NCI-H187 (cell line): ENCODE measurements at regions not wholly inside any gene's neighbourhood (a gene's known extent, or its start where the extent isn't known, plus 50 kb on each side); places are given as distances from the start of the nearest gene placed in this dataset.
"Not testable (repeated sequence)": the region's sequence is repeated elsewhere in the genome, so short reads cannot be mapped to it uniquely, and the experiment has no call there.

ENCODE experiments used
- DNase-seq, 2 experiments: peaks; one replicate each; lab custom pipeline; 2025; lab: John Stamatoyannopoulos, UW

DNA sequence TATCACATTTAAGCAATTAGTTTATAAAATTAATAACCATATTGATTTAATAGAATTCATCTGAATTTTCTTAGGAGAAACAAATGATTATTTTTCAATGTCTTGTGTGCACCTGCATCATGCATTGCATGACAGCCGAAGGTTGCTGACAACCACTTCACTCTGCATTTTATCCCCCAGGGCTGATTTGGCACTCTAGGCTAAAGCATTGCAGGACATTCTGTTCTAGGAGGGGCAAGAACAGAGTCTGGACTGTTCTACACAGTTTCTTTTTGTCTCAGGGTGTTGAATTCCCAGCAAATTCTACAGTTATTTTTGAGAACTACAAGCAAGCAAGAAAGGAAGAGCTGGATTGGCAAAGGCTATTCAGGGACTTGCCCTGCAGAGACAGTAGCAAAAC, 570.4 kb upstream of the EYS start:
- no peak for DNase-seq

DNA sequence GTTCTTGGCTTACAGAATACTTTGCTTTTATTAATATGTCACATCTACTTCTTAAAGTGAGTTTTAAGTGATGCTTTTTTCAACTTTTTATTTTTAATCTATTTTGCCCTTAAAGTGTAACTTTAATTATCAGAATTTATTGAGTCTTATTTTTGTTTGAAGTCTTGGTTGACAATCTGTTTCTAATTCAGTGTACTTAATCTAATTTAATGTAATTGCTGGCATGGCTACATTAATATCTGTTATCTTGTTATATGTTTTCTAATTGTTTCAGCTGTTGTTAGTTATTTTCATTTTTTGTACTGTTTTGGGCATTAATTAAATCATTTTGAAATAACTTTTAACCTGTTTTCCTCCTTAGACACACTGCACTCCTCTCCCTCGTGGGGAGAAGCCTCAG, 558.7 kb upstream of the EYS start:
- no peak for DNase-seq

DNA sequence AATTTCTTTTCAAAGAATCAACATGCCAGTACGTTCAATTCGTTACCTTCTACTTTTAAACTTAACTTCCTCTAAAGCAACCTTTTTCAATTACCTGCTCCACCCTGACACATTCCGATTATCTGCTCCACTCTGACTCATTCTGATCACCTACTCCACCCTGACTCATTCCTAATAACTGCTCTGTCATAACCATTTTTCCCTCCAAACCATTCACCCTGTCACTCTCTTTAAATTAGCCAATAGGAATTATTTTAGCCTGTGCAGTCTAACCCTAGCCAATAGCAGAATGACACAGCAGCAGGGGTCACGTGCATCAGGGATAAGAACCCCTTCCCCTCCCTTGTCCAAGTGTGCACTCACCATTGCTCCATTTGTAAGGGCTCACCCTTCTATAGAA, 557.4 kb upstream of the EYS start:
- no peak for DNase-seq

DNA sequence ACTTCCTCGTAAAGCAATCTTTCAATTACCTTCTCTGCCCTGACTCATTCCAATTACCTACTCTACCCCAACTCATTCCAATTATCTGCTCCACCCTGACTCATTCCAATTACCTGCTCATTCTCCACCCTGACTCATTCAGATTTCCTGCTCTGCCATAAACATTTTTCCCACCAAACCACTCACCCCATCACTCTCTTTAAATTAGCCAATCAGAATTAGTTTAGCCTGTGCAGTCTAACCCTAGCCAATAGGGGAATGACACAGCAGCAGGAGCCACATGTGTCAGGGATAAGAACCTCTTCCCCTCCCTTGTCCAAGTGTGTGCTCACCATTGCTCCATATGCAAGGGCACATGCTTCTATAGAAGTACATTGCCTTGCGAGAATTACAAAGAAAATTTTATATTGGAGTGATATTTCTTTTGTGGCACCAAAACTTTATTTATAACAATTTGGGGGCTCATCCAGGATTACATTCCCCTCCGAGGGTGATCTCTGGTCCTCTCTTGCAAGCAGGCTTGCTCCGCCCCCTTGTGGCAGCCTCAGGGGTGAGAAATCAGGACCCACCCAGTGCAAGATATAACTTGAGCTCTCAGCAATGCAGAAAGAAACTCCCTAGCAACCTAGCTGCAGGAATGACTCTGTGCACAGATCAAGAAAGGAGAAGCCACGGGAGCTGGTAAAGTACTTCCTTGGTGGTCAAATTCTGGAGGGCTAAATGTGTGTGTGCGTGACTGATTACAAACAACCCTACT, 551.9 kb upstream of the EYS start:
- not testable (repeated sequence) for DNase-seq

DNA sequence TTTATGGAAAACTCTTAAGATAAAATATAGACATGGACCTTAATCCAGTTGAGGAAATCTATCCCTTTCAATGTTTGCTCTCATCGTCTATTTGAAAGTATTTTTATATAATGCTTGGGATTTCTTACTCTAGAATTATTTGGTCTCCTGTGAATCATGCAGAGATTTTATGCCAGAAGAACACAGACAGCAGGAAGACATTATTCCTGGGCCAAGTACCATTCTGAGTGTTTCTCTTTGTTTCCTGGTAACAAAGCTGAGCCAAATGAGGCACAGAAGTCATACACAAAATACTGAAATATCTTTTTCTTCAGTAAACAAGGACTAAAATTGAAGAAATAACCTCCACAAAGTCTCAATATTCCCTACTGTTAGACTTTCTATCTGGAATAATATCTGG, 538.2 kb upstream of the EYS start:
- DNase-seq: no peak

DNA sequence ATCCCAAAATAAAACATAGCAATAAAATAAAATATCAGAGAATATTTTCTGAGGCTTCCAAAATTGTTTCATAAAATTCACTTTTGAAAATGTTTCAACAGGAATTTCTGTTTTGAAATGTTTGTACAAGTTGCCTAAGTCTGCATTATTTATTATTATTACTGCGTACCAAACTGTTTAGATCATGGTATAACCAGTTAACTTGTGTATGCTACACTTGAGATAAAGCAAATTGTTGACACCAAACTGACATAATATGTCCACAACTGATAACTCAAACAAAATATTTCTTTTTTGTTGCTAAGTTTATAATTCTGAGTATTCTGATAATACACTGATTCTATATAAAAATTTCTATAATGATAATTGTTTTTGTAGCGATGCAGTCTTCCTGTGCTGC, 531.8 kb upstream of the EYS start:
- DNase-seq: no peak

DNA sequence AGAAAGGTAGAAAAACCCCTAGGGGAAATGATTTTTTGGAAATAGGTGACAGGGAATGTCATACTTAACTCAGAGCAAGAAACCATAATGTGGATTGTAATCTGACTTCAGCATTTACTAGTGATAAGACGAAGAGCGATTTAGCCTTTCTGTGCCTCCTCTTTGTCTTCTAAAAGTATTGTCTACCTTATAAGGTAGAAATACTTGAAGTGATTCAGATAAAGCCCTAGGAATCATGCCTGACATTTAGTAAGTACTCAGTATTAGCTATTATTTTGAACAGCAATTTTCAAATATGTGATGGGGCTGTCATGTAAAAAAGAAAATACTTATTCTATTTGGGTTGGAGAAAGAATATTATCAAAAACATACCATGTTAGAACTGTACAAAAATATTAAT, 525.9 kb upstream of the EYS start:
- no peak for DNase-seq

DNA sequence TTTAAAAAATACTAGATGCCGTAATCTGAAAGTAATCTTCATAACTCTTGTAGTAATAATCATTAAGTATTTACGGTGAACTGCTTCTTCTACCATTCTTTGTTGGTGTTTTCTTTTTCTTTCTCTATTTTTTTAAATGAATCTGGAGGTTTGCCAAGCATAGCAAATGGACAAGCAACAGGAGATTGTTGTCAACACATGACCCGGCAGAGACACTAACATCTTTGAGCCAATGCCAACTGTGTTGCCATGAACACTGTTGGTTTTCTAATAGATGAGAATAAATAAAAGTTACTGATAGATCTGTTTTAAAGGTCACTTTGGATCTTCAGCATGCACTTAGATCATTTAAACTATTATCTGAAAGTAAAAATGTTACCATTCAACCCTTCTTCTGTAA, 523.6 kb upstream of the EYS start:
- no peak for DNase-seq

DNA sequence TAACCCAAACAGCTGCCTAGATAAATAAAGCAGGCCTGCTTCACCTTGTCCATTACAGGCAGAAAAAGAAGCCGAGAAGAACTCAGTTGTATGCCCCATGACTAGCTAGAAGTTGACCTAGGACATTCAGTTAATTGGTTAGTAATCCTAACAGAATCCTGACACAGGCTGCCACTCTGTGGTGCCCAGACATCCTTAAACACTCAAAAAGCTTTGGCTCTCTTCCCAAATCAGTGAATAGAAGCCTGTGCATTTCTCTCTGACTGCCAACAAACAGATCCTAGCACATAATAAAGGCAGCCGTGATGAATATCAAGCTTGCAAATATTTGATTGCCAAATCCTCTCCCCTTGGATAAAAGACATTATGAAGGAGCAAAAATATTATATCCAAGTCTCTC, 519.1 kb upstream of the EYS start:
- no peak for DNase-seq

DNA sequence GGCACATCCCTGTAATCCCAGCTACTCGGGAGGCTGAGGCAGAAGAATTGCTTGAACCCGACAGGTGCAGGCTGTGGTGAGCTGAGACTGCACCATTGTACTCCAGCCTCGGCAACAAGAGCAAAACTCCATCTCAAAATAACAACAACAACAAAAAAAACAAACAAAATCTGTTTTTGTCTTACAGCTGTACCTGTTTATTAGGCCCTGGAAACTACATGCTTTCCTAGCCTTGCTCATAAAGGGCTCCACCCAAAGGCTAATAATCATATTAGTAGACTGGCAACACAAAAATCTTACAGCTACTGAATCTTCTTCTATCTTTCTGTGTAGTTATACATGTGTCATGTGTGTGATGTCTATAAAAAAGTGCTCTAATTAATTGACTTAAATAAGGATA, 503.9 kb upstream of the EYS start:
- no peak for DNase-seq

DNA sequence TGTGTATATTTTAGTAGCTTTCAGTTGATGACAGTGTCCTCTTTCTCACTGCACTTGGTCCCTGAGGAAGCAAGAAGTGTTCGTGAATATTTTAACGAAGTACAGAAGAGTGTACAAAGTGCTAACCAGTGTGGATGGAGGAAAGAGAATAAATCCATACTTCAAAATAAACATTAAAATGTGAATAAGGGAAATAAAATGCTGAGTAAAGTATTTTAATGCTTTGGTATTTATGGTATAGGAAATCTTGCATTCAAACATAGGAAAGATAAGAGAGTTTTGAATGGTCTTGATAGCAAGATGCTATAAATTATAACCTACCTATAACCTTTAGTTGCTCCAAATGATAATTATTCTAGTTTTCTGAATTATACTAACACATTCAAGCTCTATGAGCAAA, 493.4 kb upstream of the EYS start:
- no peak for DNase-seq

DNA sequence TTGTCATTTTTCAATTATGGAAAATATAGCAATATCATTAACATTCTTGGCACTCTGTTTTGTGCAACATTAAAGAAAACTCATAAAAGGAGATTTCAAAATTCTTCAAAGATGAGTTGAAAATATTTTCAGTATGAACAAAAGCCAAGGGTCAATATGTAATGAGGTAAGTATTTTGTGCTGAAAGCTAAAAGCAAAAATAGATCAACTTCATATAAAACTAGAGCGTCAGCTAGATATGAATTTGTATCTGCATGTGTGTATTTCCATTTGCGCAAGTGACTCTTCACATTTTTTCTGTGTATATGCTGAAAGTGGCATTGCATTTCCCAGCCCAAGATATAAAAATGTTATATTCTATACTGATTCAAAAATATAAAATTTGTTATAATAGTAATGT, 492.1 kb upstream of the EYS start:
- DNase-seq: no peak

DNA sequence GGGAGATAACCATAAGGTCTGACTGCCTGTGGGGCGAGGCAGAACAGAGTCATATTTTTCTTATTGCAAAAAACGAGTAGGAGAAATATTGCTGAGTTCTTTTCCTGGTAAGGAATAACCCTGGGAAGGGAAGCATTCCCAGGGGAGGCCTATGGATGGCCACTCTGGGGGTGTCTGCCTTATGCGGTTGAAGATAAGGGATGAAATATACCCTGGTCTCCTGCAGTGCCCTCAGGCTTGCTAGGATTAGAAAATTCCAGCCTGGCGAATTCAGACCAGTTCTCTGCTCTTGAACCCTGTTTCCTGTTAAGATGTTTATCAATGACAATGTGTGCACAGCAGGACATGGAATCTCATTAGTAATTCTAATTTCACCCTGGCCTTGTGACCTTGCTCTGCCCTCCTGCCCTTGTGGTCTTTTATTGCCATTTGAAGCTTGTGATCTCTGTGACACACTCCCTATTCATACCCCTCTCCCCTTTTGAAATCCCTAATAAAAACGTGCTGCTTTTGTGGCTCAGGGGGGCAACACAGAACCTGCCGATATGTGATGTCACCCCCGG, 491.1 kb upstream of the EYS start:
- no peak for DNase-seq

DNA sequence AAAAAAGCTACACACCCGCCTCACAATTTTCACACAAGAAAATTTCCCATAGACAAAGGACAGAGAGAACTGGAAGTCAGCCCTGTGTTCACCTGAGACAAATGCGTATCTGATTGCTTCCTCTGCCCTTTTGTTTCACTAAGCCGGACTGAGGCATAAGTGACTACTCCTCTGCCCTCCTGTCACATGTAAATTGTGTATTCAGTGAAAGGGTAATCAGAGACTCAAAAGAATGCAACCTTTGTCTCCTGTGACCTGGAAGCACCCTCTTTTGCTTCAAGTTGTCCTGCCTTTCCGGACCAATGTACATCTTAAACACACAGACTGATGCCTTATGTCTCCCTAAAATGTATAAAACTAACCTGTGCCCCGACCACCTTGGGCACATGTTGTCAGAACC, 483.8 kb upstream of the EYS start:
- DNase-seq: no peak

DNA sequence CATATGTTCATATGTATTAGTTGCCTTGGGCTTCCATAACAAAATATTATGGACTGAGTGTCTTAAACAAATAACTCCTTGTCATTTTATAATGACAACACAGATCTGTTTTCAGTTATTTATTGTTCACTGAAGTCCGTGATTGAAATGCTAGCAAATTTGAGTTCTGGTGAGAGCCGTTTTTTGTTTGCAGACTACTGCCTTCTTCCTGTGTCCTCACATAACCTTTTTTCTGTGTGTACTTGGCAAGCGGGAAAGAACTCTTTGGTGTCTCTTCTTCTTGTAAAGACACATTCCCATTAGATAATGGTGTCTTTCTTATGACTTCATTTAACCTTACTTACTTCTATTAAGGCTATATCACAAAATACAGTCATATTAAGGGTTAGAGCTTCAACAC, 482.9 kb upstream of the EYS start:
- no peak for DNase-seq

DNA sequence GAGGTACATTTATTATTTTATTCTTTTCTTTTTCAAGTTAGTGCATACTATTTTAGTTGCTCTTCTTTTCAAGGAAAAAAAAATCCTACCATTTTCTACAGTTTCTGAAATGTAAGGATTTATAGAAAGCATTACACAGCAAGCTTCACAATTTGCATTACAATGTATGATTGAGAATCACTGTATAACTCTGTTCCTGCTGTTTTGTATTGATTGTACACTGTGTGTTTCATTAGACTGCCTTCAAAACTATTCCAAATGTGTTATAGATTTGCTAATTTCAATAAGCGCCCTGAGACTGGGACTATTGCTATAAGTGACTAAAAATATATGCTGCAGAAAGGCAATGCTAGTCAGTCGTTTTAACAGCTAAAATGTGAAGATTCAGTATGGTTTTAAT, 479.7 kb upstream of the EYS start:
- DNase-seq: no peak

DNA sequence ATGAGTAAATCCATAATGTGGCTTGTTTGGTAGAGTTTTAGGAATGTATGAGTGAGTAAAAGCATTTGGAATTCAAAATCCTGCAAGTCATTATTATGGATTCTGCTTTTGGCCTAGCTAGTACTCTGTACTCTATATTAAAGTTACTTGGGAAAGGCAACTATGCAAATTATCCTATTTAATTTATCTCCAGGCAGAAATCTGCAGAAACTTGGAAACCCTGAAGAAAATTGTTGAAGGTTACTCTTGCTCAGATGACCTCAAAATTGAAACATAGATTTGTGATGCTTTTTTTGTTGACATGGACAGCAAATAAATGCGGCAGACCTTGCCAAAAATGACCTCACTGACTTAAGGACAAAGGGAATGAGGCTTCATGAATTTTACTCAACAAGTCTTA, 477.1 kb upstream of the EYS start:
- no peak for DNase-seq

DNA sequence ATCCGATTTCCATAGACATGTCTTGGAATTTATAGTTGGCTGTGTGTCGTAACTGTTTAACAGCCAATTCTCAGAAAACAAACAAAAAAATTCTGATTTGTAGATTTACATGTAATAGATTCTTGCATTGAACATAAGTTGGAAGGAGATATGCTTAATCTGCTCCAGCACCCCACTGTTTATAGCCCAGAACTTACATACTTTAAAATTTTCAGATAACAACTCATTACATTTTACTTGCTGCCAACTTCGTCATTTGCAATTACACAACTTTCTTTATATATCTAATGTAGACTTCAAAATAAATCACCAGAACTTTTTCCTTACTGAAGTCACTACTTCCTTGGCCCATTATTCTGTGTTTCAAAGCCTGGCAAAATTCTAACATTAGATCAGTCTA, 472.3 kb upstream of the EYS start:
- DNase-seq: no peak

DNA sequence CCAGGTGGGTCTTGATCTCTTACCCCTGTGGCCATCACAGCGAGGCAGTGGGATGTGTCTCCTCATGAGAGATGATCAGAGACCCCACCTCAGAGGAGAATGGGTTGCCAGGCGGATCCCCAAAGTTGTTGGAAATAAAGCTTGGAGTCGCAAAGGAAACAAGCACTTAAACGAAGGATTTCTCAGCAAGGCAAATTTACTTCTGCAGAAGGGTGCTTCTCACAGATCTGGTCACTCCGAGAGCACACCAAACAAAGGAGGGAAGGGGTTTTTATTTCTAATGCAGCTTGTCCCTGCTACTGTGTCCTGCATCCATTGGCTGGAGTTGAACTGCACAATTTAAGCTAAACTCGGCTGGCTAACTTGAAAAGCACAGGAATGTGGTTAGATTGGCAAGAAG, 466.6 kb upstream of the EYS start:
- DNase-seq: no peak

DNA sequence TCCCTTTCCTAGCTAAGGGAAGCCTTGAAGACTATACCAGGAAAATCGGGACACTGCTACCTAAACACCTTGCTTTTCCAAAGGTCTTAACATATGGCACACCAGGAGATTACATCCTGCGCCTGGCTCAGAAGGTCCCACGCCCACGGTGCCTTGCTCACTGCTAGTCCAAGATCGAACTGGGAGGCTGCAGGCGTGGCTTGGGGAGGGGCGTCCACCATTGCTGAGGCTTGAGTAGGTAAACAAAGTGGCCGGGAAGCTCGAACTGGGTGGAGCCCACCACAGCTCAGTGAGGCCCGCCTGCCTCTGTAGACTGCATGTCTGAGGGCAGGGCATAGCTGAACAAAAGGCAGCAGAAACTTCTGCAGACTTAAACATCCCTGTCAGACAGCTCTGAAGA, 459.7 kb upstream of the EYS start:
- not testable (repeated sequence) for DNase-seq

DNA sequence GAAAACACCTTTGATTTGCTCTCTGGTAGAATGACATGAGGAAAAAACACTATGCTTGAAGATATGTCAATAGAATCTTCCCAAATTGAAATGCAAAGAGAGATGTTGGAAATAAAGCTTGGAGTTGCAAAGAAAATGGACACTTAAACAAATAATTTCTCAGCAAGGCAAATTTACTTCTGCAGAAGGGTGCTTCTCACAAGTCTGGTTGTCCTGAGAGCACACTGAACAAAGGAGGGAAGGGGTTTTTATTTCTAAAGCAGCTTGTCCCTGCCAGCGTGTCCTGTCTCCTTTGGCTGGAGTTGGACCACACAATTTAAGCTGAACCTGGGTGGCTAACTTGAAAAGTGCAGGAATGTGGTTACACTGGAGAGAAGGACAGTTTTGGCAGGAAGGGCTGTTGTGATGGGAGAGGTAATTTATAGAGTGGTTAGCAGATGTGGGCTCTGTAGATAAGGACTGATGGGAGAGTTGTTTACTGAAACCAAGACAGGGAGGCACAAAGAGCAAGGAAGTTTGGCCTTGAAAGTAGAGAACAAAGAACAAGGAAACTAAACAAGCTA, 454.6 kb upstream of the EYS start:
- DNase-seq: no peak

DNA sequence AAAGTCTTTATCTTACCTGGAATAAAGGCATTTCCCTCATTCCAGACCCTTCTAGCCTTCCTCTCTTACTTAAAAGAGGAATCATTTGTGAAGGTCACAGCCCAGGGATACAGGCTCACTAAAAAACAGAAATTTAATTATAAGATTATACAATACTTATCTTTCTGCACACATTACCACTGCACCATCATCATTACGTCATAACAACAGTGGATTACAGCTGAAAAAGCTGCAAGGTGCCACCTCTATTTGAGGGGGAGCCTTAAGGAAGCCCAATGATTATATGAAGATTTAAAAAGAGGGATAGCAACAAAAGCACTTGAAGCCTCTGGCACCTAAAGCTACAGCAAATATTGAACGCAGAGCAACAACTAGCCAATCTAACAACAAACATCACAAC, 452.9 kb upstream of the EYS start:
- no peak for DNase-seq

DNA sequence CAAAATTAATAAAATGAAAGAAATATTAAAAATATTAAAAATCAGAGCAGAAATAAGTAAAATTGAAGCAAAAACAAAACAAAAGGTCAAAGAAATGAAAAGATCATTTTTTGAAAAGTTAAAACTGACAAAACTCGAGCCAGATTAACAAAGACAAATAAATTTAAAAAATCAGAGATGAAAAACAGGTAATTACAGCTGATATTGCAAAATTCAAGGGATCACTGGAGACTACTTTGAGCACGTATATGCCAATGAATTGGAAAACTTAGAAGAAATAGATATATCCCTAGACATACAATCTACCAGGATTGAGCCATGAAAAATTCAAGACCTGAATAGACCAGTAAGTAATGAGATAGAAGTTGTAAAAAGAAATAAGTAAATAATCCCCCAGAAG, 446.2 kb upstream of the EYS start:
- no peak for DNase-seq

DNA sequence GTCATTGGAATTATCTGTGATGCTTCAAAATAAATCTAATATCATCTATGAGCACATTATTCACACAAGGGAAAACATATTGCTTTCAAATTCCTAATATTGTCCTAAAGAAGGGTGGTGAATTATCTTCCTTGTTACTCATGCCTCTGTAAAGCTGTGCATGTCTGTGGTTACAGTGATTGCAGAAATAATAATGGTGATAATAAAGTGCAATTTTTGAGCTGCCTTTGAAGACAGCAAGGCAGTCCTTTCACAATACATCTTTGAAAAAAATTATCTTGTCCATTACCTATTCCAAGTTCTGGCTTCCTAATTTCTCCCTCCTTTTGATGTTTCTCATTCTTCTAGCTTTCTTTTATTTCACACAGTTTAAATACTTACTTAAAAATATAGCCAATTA, 442.1 kb upstream of the EYS start:
- DNase-seq: no peak
